ENCODE measurements at regions not wholly inside any gene's neighbourhood (a gene's known extent, or its start where the extent isn't known, plus 50 kb on each side); places are given as distances from the start of the nearest gene placed in this dataset.

DNA sequence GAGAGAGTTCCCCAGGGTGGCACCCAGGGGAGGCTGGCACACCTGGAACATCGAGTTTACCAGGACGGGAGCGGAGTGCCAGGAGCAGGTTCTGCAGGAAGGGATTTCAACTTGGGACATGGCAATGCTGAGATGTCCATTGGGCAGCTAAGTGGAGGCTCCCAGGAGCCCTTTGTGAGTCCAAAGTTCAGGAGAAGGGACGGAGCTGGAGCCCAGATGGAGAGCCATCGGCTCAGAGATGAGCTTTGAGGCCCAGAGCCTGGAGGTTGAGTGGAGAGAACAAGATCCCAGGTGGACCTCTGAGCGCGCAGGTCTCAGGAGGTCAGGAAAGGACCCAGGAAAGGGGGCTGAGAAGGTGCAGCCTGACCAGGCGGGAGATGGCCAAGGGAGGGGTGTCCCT is 67.5 kb upstream of the AFDN start:
- DNase-seq = no peak

DNA sequence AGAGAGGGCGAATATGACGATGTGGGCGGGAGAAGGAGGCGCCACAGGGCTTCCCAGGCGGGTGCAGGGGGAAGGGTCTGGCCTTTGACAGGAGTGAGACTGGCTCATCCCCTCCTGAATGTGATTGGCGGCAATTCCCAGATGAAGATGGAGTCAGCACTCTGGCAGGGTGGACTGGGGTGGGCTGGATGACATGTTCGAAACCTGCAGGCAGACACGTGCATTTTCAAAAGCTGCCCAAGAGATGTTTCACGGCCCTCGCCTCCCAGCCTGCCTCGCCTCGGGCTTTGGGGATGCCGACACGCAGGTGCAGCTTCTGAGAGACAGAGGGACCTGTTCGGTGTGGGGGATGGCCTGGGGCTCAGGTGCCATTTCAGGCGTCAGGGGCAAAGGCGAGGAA is 66.8 kb upstream of the AFDN start:
- no peak for DNase-seq

- no peak for DNase-seq
These were observed 65.5 kb upstream of the AFDN start for GRCh38 chr6:167760979-167761793.

DNA sequence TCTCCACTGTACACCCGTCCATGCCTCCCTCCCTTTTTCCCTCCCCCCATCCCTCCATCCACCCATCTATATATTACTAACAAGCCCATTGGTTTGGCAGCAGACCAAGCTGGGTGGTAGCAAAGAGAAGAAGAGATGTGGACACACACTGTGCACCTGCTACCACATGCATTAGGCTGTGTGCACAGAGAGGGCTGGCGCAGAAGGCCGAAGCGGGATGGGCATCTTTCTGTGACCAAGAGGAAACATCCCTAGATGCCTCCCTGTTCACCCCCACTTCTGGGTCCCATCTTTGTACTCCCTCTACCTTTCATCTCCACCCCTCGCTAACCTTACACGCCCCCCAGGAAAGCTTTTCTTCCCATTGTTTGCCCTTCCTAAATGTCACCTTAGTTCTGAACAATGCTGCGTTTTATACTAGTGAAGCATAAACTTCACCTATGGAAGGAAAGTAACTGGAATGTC is 64.9 kb upstream of the AFDN start:
- DNase-seq = peak; percentile 41

DNA sequence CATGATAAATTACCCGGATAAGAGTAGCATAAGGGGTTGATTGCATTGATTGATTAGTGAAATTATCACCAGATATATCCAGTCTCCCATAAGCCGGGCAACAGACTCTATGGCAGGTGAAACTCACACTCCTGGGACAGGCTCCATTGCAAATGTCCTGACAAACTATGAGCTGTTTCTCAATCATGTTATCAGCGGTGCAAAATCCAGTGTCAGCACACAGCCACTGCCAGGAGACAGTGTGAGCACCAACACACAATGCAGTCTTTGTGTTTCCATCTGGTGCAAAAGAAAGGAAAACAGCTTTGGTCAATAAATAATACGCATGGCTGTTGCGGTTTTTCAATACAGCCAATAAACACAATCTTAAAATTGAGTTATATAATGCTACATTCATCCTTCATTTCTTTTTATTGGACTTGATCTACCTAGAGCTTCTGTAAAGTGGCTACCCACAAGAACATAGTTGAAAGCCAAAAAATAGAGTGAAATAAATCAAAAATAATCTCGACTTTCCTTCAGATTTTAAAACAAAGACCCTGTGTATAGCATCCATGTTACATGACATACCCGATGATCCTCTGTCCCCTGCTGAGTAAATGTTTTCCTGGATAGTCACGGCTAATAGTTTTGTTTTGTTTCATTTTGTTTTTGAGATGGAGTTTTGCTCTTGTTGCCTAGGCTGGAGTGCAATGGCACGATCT is 64.3 kb upstream of the AFDN start:
- no peak for DNase-seq

GRCh38 chr6:167763056-167763944 is 63.4 kb upstream of the AFDN start:
- no peak for DNase-seq

DNA sequence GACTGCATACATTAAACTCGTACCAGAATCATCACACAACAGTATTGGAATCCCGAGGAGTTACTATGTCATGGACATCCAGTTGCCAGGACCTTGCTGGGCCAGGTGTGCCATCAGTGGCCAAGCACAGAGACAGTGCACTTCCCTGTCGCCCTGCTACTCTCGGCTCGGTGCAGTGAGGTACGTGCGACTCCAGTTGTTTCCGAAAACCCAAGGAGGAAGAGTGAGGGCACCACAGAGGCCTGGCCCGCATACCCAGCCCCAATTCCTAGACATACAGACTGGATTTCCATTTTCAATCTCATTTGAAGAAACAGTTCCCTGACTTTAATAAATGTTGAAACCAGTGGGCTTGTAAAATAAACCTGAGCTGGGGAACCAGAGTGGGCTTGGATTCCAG is 62.5 kb upstream of the AFDN start:
- DNase-seq = no peak

- no peak for DNase-seq
These were observed 61.8 kb upstream of the AFDN start for GRCh38 chr6:167764713-167765479.

DNA sequence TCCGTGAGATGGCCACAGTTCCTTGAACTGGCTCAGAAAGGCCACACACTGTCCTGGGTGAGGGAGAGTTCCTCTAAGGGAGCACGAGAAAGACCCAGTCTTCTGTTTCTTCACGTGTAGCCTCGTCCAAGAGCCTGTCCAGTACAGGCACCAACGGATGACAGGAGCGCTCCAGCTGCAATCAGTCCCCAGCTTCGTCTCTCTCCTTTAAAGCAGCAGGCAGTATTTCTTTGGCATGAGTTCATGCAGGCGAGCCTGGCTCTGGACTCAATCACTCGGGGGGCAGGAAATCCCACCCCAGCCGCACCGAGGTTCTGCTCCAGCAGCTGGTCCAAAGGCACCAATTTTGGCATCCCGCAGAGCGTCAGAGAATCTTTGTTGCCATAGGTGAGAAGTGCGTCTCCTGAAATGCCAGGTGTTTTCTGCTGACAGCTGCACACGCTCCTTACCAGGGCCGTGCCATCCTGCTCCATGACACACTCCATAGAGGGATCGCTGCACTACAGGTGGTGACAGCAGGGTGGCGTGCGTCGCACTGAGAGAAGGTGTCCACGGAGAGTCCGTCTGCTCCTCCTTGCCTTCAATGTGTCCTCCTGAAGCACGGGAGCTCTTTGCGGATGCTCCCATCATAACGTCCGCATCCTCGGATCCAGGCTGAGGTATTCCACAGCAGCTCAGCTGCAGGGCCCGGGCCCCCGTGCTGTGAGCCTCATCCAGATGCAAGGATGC is 59.6 kb upstream of the AFDN start:
- DNase-seq = peak; percentile 93

DNA sequence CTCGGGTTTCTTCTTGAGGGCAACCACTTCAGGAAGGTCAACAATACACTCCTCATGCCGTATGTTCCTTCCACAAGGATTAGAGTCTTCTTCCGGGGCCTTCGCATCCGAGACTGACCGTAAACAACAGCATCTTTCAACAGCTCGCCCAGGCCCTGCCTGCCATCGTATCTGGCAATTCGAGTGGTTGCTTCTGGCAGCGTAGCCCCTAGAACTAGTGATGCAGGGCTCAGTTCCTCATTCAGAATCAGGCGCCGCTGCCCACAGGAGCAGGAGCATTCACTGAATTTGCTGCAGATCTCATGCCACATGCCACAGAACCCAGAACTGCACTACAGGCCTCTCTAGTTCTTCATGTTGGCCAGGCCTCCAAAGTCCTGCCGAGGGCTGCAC is 59.0 kb upstream of the AFDN start:
- no peak for DNase-seq

DNA sequence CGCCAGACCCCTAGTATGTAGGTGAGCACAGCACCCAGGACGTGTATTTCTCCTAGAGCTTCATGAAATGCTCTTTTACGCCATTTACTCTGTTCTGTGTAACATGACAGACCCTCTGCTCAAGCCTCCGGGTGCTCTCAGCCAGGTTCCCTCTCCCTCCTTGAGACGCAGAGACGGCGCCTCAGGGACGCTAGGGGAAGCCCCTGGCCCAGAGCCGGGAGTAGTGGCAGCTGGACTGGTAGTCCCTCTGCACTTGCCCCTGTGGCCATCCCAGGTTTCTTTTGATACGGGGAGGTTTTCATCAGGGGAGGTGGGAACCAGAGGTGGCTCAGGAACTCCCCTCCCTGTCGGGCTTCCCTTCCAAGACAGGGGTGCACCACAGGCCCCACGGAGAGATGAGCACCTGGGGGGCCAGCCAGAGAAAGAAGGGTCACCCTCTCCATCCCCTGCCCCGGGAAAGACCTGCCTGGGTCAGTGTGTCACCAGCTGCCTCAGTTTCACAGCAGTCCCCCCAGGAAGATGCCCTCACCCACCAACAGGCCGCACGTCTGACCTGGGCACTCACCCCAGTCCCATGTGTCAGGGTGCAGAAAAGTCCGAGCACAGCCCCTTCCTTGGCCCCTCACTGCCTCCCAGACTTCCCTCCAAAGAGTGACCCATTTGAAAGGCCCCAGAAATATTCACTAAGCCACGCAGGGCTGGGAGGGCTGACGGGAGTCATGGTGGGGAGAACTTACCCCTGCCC is 58.1 kb upstream of the AFDN start:
- DNase-seq = no peak

- DNase-seq = no peak
These were observed 57.1 kb upstream of the AFDN start for GRCh38 chr6:167769408-167770190.

GRCh38 chr6:167770291-167770955 is 56.3 kb upstream of the AFDN start:
- DNase-seq = no peak

GRCh38 chr6:167774881-167775280 is 51.8 kb upstream of the AFDN start:
- no peak for DNase-seq

- DNase-seq = no peak
These were observed 49.6 kb upstream of the AFDN start for GRCh38 chr6:167776906-167777627.
